OCI-LY3 (cell line): ENCODE measurements at regions not wholly inside any gene's neighbourhood (a gene's known extent, or its start where the extent isn't known, plus 50 kb on each side); places are given as distances from the start of the nearest gene placed in this dataset.

Source experiments
- H2AFZ ChIP-seq: fragments of 200-600, 300-600 bp; shearing (Covaris generic); 2 replicates; pipeline ENCODE4 v1.6.0; 2014; ENCODE audit warnings: antibody characterized with exemption, low read depth, low read length
- H3K27ac ChIP-seq: fragments of 200-600, 300-600 bp; sonication (generic); 2 replicates; pipeline ENCODE4 v1.5.1; 2014; ENCODE audit warnings: mild to moderate bottlenecking, low read length, moderate library complexity, mixed read lengths
- H3K27me3 ChIP-seq: fragments of 200-600, 300-600 bp; sonication (generic); 2 replicates; pipeline ENCODE4 v1.6.1; 2014; ENCODE audit warnings: low read depth, low read length, mixed read lengths
- H3K36me3 ChIP-seq: fragments of 200-600, 300-600 bp; sonication (generic); replicated peaks from 2 replicates; pipeline ENCODE3; 2014; ENCODE audit warnings: low read depth, low read length, mixed read lengths
- H3K4me1 ChIP-seq: fragments of 300-600, 200-600 bp; sonication (generic); 2 replicates; pipeline ENCODE4 v1.6.1; 2014; ENCODE audit warnings: low read length, mixed read lengths
- H3K4me2 ChIP-seq: fragments of 200-600, 300-600 bp; sonication (generic); 2 replicates; pipeline ENCODE4 v1.6.1; 2014; ENCODE audit warnings: low read length, mixed read lengths
- H3K4me3 ChIP-seq: fragments of 300-600, 200-600 bp; sonication (generic); 2 replicates; pipeline ENCODE4 v1.5.1; 2014; ENCODE audit warnings: antibody characterized with exemption, mild to moderate bottlenecking, low read length, moderate library complexity
- H3K79me2 ChIP-seq: fragments of 300-600, 200-600 bp; shearing (Covaris generic); 2 replicates; pipeline ENCODE4 v1.6.1; 2014; ENCODE audit warnings: mild to moderate bottlenecking, low read length, mixed read lengths
- H3K9ac ChIP-seq: fragments of 300-600, 200-600 bp; shearing (Covaris generic); 2 replicates; pipeline ENCODE4 v1.6.0; 2014; ENCODE audit warnings: mild to moderate bottlenecking, low read length, moderate library complexity
- H3K9me3 ChIP-seq: fragments of 200-600, 300-600 bp; shearing (Covaris generic); 2 replicates; pipeline ENCODE4 v1.6.1; 2014; ENCODE audit warnings: low read length, mixed read lengths; ENCODE audit not compliant: insufficient read depth
- H4K20me1 ChIP-seq: fragments of 200-600, 300-600 bp; sonication (generic); 2 replicates; pipeline ENCODE4 v1.6.1; 2016; ENCODE audit warnings: low read length, mixed read lengths; ENCODE audit not compliant: insufficient read depth
- EZH2phosphoT487 ChIP-seq: fragments of 200-600 bp; shearing (Covaris generic); IDR thresholded peaks from 2 replicates; pipeline ENCODE4 v1.6.1; 2018; ENCODE audit warnings: antibody characterized with exemption, mixed run types, low read depth
- TF ChIP-seq, protein P1 (sequence below): fragments of 200-600, 300-600 bp; sonication (generic); IDR thresholded peaks from 2 replicates; pipeline ENCODE4 v1.5.1; 2014; ENCODE audit warnings: antibody characterized with exemption, low read length, low read depth

DNA sequence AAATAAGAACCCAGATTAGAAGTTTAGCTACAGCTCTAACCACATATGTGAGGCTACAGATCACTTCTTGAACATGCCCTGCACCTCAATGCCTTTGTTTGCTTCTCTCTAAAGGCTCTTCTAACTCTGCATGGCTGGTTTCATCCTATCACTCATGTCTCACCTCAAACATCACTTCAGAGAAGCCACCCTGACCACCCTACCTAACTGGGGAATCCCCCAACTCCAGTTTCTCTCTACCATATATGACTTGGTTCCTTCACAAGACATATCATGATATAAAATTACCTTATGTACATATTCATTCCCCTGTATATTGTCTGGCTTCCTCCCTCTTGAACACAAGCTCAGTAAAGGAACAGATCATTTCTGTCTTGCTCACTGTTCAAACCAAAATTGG is 250.2 kb upstream of the GRIP1 start:
- Histone ChIP-seq H3K36me3 (no peaks in the 10 kb centered on the region), H3K79me2 (no peaks in the 10 kb centered on the region), H3K9ac (no peak overlapping the region), H3K27ac (no peak overlapping the region), H3K9me3 (no peaks in the 10 kb centered on the region), H3K4me2 (no peak overlapping the region), H3K4me3 (no peak overlapping the region), H4K20me1 (no peaks in the 10 kb centered on the region), H2AFZ (no peak overlapping the region), H3K27me3 (no peaks in the 10 kb centered on the region; the same call in 1 of the 2 replicates), H3K4me1 (peaks cover 12% of the 10 kb centered on the region)
- TF ChIP-seq EZH2phosphoT487 = no peak
- TF ChIP-seq, protein P1, sequence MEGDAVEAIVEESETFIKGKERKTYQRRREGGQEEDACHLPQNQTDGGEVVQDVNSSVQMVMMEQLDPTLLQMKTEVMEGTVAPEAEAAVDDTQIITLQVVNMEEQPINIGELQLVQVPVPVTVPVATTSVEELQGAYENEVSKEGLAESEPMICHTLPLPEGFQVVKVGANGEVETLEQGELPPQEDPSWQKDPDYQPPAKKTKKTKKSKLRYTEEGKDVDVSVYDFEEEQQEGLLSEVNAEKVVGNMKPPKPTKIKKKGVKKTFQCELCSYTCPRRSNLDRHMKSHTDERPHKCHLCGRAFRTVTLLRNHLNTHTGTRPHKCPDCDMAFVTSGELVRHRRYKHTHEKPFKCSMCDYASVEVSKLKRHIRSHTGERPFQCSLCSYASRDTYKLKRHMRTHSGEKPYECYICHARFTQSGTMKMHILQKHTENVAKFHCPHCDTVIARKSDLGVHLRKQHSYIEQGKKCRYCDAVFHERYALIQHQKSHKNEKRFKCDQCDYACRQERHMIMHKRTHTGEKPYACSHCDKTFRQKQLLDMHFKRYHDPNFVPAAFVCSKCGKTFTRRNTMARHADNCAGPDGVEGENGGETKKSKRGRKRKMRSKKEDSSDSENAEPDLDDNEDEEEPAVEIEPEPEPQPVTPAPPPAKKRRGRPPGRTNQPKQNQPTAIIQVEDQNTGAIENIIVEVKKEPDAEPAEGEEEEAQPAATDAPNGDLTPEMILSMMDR = no peak

DNA sequence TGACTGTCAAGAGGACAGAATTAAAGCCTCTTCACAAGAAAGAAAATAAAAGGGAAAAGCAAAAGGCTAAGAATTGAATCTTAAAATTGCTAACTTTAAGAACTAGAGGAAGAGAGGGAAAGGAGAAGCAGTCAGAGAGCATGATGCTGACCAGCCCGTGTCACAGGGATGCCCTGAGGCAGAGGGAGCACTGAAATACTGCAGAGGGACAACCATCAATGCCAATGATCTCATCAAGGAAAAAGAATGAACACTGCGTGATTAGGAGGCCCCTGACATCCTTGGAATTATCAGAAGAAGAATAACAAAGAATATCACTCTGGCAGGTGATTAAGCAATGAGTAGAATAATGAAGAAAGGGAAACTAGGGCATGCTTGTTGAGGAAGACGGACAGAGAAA is 252.2 kb upstream of the GRIP1 start:
- no peak overlapping the region for H3K4me3 ChIP-seq
- peaks cover 8% of the 10 kb centered on the region for H3K4me1 ChIP-seq
- TF ChIP-seq, protein P1 = no peak
- no peak for TF ChIP-seq EZH2phosphoT487
- no peak overlapping the region for H3K27ac ChIP-seq
- H3K9me3 ChIP-seq = no peaks in the 10 kb centered on the region
- H3K9ac ChIP-seq = no peak overlapping the region
- no peaks in the 10 kb centered on the region for H3K79me2 ChIP-seq
- H2AFZ ChIP-seq = no peak overlapping the region
- H3K4me2 ChIP-seq = no peak overlapping the region
- no peaks in the 10 kb centered on the region for H3K36me3 ChIP-seq
- no peaks in the 10 kb centered on the region for H4K20me1 ChIP-seq
- no peaks in the 10 kb centered on the region; the same call in 1 of the 2 replicates for H3K27me3 ChIP-seq

DNA sequence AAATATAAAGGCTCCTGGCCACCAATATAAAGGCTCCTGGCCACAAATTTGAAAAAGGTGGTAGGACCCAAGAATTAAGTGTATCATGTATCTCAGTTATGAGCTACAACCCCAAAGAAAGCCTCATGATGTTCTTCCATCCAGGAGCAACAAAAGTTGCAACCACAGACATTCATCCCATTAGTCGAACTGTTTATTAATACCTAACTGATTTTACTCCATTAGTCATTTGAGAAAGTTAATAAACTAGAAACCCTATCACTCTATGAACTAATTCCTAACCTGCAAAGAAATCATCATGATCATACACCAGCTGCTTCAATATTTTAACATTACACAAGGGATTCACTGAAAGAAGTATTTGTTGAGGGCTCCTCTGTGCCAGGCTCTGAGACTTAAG is 253.2 kb upstream of the GRIP1 start:
- no peak overlapping the region for H3K9ac ChIP-seq
- H3K4me1 ChIP-seq = peaks cover 14% of the 10 kb centered on the region
- H3K79me2 ChIP-seq = no peaks in the 10 kb centered on the region
- no peak for TF ChIP-seq EZH2phosphoT487
- TF ChIP-seq, protein P1 = no peak
- no peaks in the 10 kb centered on the region for H3K9me3 ChIP-seq
- no peaks in the 10 kb centered on the region for H3K36me3 ChIP-seq
- H3K27me3 ChIP-seq = no peaks in the 10 kb centered on the region; the same call in 1 of the 2 replicates
- no peak overlapping the region for H3K4me2 ChIP-seq
- H4K20me1 ChIP-seq = no peaks in the 10 kb centered on the region
- H3K27ac ChIP-seq = no peak overlapping the region
- H2AFZ ChIP-seq = no peak overlapping the region
- no peak overlapping the region for H3K4me3 ChIP-seq

DNA sequence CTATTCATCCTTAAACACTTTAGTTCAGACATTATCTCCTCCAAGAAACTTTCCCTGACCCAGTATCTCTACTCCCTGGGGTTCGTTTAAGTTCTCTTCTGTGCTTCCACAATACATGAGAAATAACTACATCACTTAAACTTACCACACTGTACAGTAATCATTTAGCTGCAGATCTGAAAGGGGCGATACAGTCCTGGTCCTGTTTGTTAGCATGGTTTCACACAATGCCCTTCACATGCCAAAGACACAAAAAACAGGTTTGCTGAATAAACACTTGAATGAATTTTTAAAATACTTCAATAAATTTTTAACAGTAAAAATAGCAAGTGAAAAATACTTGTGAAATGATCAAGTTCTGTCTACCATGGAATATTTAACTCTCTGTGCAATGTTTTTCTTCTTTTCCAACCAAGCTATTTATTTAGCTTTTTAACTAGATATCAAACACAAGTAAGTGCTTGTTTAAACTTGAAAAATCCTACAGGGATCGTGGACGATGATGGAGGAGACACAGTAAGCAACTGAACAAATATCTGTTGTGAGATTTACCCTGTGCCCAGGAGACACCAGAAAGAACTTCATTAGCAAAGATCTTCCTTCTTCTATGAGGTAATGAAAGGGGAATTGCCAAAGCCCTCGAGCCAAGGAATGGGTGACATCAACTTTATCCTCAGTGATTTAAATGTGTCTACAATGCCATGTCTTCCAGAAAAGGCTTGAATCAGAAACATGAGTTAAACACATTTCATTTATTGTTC is 255.6 kb upstream of the GRIP1 start:
- Histone ChIP-seq H3K27me3 (no peaks in the 10 kb centered on the region; the same call in 1 of the 2 replicates), H4K20me1 (no peaks in the 10 kb centered on the region), H3K79me2 (no peaks in the 10 kb centered on the region), H3K4me2 (no peak overlapping the region), H3K27ac (no peak overlapping the region), H3K36me3 (no peaks in the 10 kb centered on the region), H3K9ac (no peak overlapping the region), H3K9me3 (no peaks in the 10 kb centered on the region), H2AFZ (no peak overlapping the region), H3K4me1 (peaks cover 9% of the 10 kb centered on the region), H3K4me3 (no peak overlapping the region)
- no peak for TF ChIP-seq EZH2phosphoT487
- TF ChIP-seq, protein P1 = no peak
